Right lobe of liver (tissue), 6 donors: ENCODE measurements at regions not wholly inside any gene's neighbourhood (a gene's known extent, or its start where the extent isn't known, plus 50 kb on each side); places are given as distances from the start of the nearest gene placed in this dataset.

Source experiments
- ATAC-seq, 4 donors: fragments of 200-7000 bp; cut with Tn5 transposase; one replicate each; pipeline ENCODE4 v1.9.1; 2020; ENCODE audit warnings: mild to moderate bottlenecking in 4 of 4, moderate library complexity in 4 of 4
- DNase-seq, 3 donors: peaks; one replicate each; pipeline ENCODE4 v3.0.0-alpha.2; 2020
- H3K27ac ChIP-seq, 3 donors: fragments of 200-600 bp; one replicate each; pipeline ENCODE4 v1.8.0; 2022
- H3K27me3 ChIP-seq, 2 donors: fragments of 200-600 bp; one replicate each; pipeline ENCODE4 v1.8.0; 2022
- H3K36me3 ChIP-seq, 4 donors: fragments of 200-600 bp; sonication (generic) in 1 of 4; one replicate each; pipeline versions ENCODE4 v1.5.1 to v1.8.0; 2017 to 2022; ENCODE audit warnings: control low read depth in 1 of 4
- H3K4me1 ChIP-seq, 4 donors: fragments of 200-600 bp; sonication (generic) in 1 of 4; one replicate each; pipeline versions ENCODE4 v1.5.1 to v1.8.0; 2017 to 2022; ENCODE audit warnings: control low read depth in 1 of 4
- H3K4me3 ChIP-seq, 3 donors: fragments of 200-600 bp; one replicate each; pipeline ENCODE4 v1.8.0; 2022
- H3K9me3 ChIP-seq, 4 donors: fragments of 200-600 bp; sonication (generic) in 1 of 4; one replicate each; pipeline versions ENCODE4 v1.5.1 to v1.8.0; 2017 to 2022; ENCODE audit warnings: control low read depth in 1 of 4
- POLR2A ChIP-seq: fragments of 450-650 bp; IDR thresholded peaks from one replicate; pipeline ENCODE4 v1.6.1; 2017; ENCODE audit warnings: antibody characterized with exemption, mild to moderate bottlenecking
- WGBS: methylation state at CpG from one replicate; pipeline ENCODE4 v1.1.6; 2018; ENCODE audit warnings: low coverage, low lambda C conversion rate; ENCODE audit not compliant: insufficient coverage; ENCODE audit errors: missing lambda C conversion rate; 5-methylcytosine and 5-hydroxymethylcytosine counted together
- intact Hi-C, 2 donors: fragments of 100-400 bp; cut with DNase I; formaldehyde crosslinking; loops; one replicate each; pipeline versions ENCODE4 v1.11.2 to v1.14.1; 2022
- TF ChIP-seq, protein P1 (sequence below), 4 donors: fragments of 200-600 bp in 3 of 4; fragments of 450-650 bp in 1 of 4; IDR thresholded peaks; one replicate each; pipeline versions ENCODE4 v1.5.1 to v1.8.0; 2016 to 2022; ENCODE audit warnings: antibody characterized with exemption in 4 of 4, mild to moderate bottlenecking in 2 of 4
- donor health status: DM: no; HTN: yes; CAD: no.
- donor health status: DM: no; HTN: no; CAD: no.
- donor health status: DM: no; HTN: no; CAD: no.
- donor health status: DM: no; HTN: yes; CAD: no.
- donor health status: DM: no; HTN: yes; CAD: no.

DNA sequence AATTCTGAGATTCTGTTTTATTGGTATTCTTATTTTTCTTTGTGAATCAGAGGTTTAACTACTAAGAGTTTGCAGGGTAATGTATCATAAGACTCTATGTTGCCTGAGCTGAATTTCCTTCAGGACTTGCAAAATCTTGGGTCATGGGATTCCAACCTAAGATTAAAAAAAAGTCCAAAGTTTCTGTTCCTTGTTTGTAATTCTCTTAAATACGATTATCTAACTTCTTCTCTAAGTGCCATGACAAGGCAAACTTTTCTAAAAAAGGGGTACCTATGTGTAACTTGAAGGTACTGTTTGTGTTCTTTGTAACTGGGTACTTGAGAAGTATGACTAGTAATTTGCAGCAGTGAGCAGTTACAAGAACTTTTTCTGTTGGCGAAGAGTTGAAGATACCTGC, 181.3 kb upstream of the ZEB2 start:
- DNase-seq (no peak), ATAC-seq (peak in 2 of 4 donors; percentile 34 to 47)
- Histone ChIP-seq H3K4me1 (no peaks in the 10 kb centered on the region), H3K4me3 (no peak overlapping the region), H3K27ac (peak overlapping the region in 2 of 3 donors; percentile 1 to 55), H3K27me3 (no peaks in the 10 kb centered on the region), H3K9me3 (no peaks in the 10 kb centered on the region), H3K36me3 (no peaks in the 10 kb centered on the region)
- intact Hi-C loops, result no loop called here
- 50% methylated on average over 2 of the region's 2 CpGs for WGBS
- no peak for TF ChIP-seq POLR2A
- TF ChIP-seq, protein P1, sequence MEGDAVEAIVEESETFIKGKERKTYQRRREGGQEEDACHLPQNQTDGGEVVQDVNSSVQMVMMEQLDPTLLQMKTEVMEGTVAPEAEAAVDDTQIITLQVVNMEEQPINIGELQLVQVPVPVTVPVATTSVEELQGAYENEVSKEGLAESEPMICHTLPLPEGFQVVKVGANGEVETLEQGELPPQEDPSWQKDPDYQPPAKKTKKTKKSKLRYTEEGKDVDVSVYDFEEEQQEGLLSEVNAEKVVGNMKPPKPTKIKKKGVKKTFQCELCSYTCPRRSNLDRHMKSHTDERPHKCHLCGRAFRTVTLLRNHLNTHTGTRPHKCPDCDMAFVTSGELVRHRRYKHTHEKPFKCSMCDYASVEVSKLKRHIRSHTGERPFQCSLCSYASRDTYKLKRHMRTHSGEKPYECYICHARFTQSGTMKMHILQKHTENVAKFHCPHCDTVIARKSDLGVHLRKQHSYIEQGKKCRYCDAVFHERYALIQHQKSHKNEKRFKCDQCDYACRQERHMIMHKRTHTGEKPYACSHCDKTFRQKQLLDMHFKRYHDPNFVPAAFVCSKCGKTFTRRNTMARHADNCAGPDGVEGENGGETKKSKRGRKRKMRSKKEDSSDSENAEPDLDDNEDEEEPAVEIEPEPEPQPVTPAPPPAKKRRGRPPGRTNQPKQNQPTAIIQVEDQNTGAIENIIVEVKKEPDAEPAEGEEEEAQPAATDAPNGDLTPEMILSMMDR (IDR thresholded peaks at IDR 0.05), result no peak

DNA sequence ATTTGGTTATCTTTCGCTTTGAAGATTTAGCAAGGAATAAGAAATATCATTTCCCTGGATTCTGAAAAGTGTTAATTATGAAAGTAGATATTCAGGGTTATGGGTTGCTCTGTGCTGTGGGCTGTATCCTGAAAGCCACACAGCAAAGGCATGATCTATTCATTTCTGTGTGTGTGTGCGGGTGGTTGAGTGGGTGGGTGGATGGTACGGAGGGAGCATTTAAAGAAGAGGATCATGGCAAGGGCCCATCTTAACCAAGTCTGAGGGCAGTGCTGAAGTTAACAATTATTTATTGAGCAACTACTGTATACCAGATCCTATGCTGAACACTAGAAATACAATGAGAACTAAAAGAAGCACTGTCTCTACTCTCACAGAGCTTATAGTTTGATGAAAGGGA, 178.2 kb upstream of the ZEB2 start:
- WGBS, result 75% methylated on average over 3 of the region's 3 CpGs
- TF ChIP-seq POLR2A, result no peak
- TF ChIP-seq, protein P1 (IDR thresholded peaks at IDR 0.05), result no peak
- DNase-seq, result no peak
- no peaks in the 10 kb centered on the region for H3K27me3 ChIP-seq
- no peaks in the 10 kb centered on the region for H3K36me3 ChIP-seq
- no peak overlapping the region for H3K27ac ChIP-seq
- no peak overlapping the region for H3K4me3 ChIP-seq
- no peaks in the 10 kb centered on the region for H3K9me3 ChIP-seq
- no peak for ATAC-seq
- intact Hi-C loops, result no loop called here
- H3K4me1 ChIP-seq, result no peaks in the 10 kb centered on the region

DNA sequence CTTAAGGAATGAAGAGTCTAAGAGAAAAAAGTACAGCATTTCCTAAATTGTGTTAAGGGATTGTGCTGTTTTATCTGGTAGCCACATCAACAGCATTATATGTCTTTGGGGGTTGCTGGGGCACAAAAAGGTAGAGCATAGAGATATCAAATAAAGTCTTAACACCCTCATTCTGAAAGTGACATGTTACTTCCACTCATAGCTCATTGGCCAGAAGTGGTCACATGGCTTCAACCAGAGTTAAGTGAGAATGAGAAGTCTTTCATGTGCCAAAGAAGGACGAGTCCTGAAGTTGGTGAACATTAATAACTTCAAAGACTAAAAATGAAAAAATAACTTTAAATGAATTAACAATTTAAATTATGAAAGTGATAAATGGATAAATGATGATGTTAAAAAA, 175.7 kb upstream of the ZEB2 start:
- Histone ChIP-seq H3K9me3 (no peaks in the 10 kb centered on the region), H3K4me1 (no peaks in the 10 kb centered on the region), H3K36me3 (no peaks in the 10 kb centered on the region), H3K4me3 (no peak overlapping the region), H3K27ac (no peak overlapping the region), H3K27me3 (no peaks in the 10 kb centered on the region)
- ATAC-seq (no peak), DNase-seq (no peak)
- 38% methylated on average over 1 of the region's 1 CpG for WGBS
- TF ChIP-seq POLR2A, result no peak
- TF ChIP-seq, protein P1 (IDR thresholded peaks at IDR 0.05), result no peak
- intact Hi-C loops, result no loop called here

DNA sequence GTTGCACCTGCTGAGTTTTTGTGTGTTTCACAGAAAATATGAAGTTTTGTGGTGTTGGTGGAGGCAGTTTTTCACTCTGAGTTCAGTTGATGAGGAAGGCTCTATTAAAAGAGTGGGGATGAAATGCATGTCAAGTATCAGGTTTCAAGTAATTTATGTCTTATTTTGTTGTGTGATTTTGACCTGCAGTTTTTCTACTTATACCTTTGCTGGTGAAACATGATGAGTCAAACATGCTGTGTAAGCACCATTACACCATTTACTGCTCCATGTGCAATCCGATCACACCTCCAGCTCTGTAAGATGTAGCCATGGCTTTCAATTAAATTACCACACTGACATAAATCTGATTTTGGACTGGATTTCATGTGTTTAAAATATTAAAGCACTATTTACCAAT, 174.5 kb upstream of the ZEB2 start:
- TF ChIP-seq, protein P1 (IDR thresholded peaks at IDR 0.05), result no peak
- no peak for TF ChIP-seq POLR2A
- DNase-seq, result no peak
- intact Hi-C loops, result no loop called here
- Histone ChIP-seq H3K4me3 (no peak overlapping the region), H3K4me1 (no peaks in the 10 kb centered on the region), H3K9me3 (no peaks in the 10 kb centered on the region), H3K27ac (no peak overlapping the region), H3K36me3 (no peaks in the 10 kb centered on the region), H3K27me3 (no peaks in the 10 kb centered on the region)
- 69% methylated on average over 1 of the region's 1 CpG for WGBS
- ATAC-seq, result no peak

DNA sequence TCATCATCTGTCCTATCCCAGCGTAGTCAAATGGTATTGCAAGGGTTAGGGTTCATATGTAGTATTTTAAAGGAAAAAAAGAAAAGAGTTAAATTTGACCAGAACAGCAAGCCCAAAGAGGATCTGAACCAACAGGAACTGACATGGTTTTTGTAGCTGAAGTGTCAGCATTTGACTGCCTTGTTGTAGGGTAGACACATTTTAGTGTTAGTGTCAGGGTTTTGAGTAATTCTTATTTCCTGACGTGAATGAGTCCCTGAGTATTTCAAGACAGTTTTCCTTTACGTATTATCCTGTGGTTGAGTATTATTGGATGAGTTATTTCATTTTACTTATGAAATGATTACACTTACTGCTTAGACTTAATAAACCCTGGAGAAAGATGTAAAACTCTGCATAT, 173.3 kb upstream of the ZEB2 start:
- WGBS, result 59% methylated on average over 3 of the region's 3 CpGs
- H3K27me3 ChIP-seq, result no peaks in the 10 kb centered on the region
- ATAC-seq (peak; percentile 45 to 67 (median 57)), DNase-seq (no peak)
- intact Hi-C loops, result no loop called here
- no peaks in the 10 kb centered on the region for H3K9me3 ChIP-seq
- H3K27ac ChIP-seq, result no peak overlapping the region
- no peak overlapping the region for H3K4me3 ChIP-seq
- no peaks in the 10 kb centered on the region for H3K36me3 ChIP-seq
- TF ChIP-seq, protein P1 (IDR thresholded peaks at IDR 0.05), result no peak
- TF ChIP-seq POLR2A, result no peak
- H3K4me1 ChIP-seq, result no peaks in the 10 kb centered on the region
